ENCODE measurements at regions not wholly inside any gene's neighbourhood (a gene's known extent, or its start where the extent isn't known, plus 50 kb on each side); places are given as distances from the start of the nearest gene placed in this dataset.

GRCh38 chr2:105571445-105571987 is 172.7 kb upstream of the FHL2 start:
- TF ChIP-seq CTCF (IDR thresholded peaks at IDR 0.05) = no peak
- no peak for TF ChIP-seq EZH2 (IDR thresholded peaks at IDR 0.05)
